ENCODE measurements at regions not wholly inside any gene's neighbourhood (a gene's known extent, or its start where the extent isn't known, plus 50 kb on each side); places are given as distances from the start of the nearest gene placed in this dataset.

DNA sequence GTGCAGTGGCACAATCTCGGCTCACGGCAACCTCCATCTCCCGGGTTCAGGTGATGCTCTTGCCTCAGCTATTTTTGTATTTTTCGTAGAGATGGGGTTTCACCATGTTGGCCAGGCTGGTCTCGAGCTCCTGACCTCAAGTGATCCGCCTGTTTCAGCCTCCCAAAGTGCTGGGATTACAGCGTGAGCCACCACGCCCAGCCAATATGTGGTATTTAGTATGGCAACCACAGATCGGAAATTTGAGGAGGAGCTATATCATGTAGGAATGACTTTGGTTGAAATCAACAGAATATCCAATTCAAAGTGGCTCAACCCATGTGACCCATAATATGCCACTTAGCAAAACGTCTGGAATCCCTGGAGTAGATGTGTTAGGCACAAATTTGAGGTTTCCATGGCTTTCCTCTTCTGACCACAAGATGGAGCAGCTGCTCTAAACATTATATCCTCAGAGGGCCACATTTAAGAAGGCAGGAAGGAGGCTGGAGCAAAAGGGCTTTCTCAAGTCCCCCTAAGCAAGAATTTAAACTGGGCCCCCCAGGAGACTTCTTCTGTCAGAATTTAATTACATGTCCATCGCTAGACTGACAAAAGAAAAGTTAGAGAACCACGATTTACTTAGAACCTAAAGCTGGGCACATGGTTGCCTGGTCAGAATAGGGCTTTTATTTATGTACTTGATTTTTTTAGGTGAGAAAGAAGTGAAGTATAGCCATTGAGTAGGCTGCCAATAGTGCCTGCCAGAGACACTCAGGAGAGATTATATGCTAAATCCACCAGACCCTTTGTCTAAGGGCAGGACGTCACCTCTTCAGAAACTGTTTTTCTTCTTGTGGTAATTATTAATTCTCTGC, 49.6 kb upstream of the ITSN2 start:
- H3K36me3 Mint-ChIP-seq = no peaks in the 10 kb centered on the region
- DNase-seq (ENCODE audit: low spot score in 2 of 2) = peak in 1 of 2 donors; percentile 40
- ATAC-seq = peak; percentile 75 to 79
- no peaks in the 10 kb centered on the region for H3K9me3 Mint-ChIP-seq
- no peak overlapping the region for H3K27ac Mint-ChIP-seq
